Breast epithelium (tissue), 4 donors: ENCODE measurements at regions not wholly inside any gene's neighbourhood (a gene's known extent, or its start where the extent isn't known, plus 50 kb on each side); places are given as distances from the start of the nearest gene placed in this dataset.

Experiments used
- DNase-seq, 2 donors: peaks; one replicate each; pipeline ENCODE4 v3.0.0-alpha.2; 2019; ENCODE audit warnings: low spot score in 2 of 2
- H3K27ac ChIP-seq, 2 donors: fragments of 200-600 bp; sonication (generic) in 1 of 2; one replicate each; pipeline ENCODE4 v1.5.1; 2016 to 2019; ENCODE audit warnings: mild to moderate bottlenecking in 1 of 2
- H3K27me3 ChIP-seq, 2 donors: fragments of 200-600 bp; sonication (generic) in 1 of 2; one replicate each; pipeline versions ENCODE4 v1.5.1 to v1.6.0; 2017 to 2019; ENCODE audit warnings: control low read depth in 1 of 2, mild to moderate bottlenecking in 1 of 2
- H3K36me3 ChIP-seq: fragments of 200-600 bp; one replicate; pipeline ENCODE4 v1.5.1; 2019
- H3K4me1 ChIP-seq, 2 donors: fragments of 200-600 bp; sonication (generic); one replicate each; pipeline ENCODE4 v1.5.1; 2016 to 2019; ENCODE audit warnings: control low read depth in 1 of 2
- H3K4me3 ChIP-seq, 3 donors: fragments of 200-600 bp; sonication (generic); 1 replicate in 2 of 3; 2 replicates in 1 of 3; pipeline ENCODE4 v1.5.1; 2016 to 2019; ENCODE audit warnings: mild to moderate bottlenecking in 3 of 3, moderate library complexity in 2 of 3
- H3K9me3 ChIP-seq, 2 donors: fragments of 200-600 bp; sonication (generic) in 1 of 2; one replicate each; pipeline ENCODE4 v1.5.1; 2016 to 2019; ENCODE audit warnings: control low read depth in 1 of 2
- CTCF ChIP-seq, 3 donors: fragments of 450-650 bp; IDR thresholded peaks; one replicate each; pipeline ENCODE4 v1.5.1; 2016 to 2017; ENCODE audit warnings: antibody characterized with exemption in 3 of 3, mild to moderate bottlenecking in 3 of 3, moderate library complexity in 3 of 3
- POLR2A ChIP-seq: fragments of 450-650 bp; IDR thresholded peaks from one replicate; pipeline ENCODE4 v1.6.1; 2016; ENCODE audit warnings: antibody characterized with exemption, mild to moderate bottlenecking, moderate library complexity
- POLR2AphosphoS5 ChIP-seq, 3 donors: sonication (generic); formaldehyde crosslinking; IDR thresholded peaks; one replicate each; pipeline ENCODE4 v1.6.1; 2017; ENCODE audit warnings: antibody characterized with exemption in 3 of 3
- intact Hi-C: fragments of 100-400 bp; cut with DNase I; formaldehyde crosslinking; loops from one replicate; pipeline ENCODE4 v1.15.1; 2023; ENCODE audit warnings: low total_unique reads

- Histone ChIP-seq H3K9me3 (no peaks in the 10 kb centered on the region), H3K4me3 (no peak overlapping the region), H3K27me3 (no peaks in the 10 kb centered on the region), H3K4me1 (no peaks in the 10 kb centered on the region), H3K36me3 (no peaks in the 10 kb centered on the region), H3K27ac (no peak overlapping the region)
- no peak for TF ChIP-seq CTCF (IDR thresholded peaks at IDR 0.05)
- TF ChIP-seq POLR2AphosphoS5 (IDR thresholded peaks at IDR 0.05), result no peak
- TF ChIP-seq POLR2A, result no peak
- intact Hi-C loops, result no loop called here
- DNase-seq, result no peak
Observed at GRCh38 chr10:85545874-85546273, 820.7 kb downstream of the GRID1 start.

GRCh38 chr10:85547460-85548023 lies 819.1 kb downstream of the GRID1 start:
- TF ChIP-seq CTCF (IDR thresholded peaks at IDR 0.05), result no peak
- no peak for TF ChIP-seq POLR2AphosphoS5 (IDR thresholded peaks at IDR 0.05)
- no peak for TF ChIP-seq POLR2A
- intact Hi-C loops, result no loop called here
- Histone ChIP-seq H3K4me1 (no peaks in the 10 kb centered on the region), H3K27ac (no peak overlapping the region), H3K27me3 (no peaks in the 10 kb centered on the region), H3K9me3 (no peaks in the 10 kb centered on the region), H3K36me3 (no peaks in the 10 kb centered on the region), H3K4me3 (no peak overlapping the region)
- DNase-seq, result no peak

- H3K4me3 ChIP-seq, result no peak overlapping the region
- peak in 1 of 2 donors; percentile 35 for DNase-seq
- H3K36me3 ChIP-seq, result no peaks in the 10 kb centered on the region
- H3K9me3 ChIP-seq, result no peaks in the 10 kb centered on the region
- H3K27me3 ChIP-seq, result no peaks in the 10 kb centered on the region
- no peak overlapping the region for H3K27ac ChIP-seq
- H3K4me1 ChIP-seq, result no peaks in the 10 kb centered on the region
- intact Hi-C loops, result no loop called here
- TF ChIP-seq POLR2AphosphoS5 (IDR thresholded peaks at IDR 0.05), result no peak
- peak in 2 of 3 donors; percentile 41 to 44 for TF ChIP-seq CTCF (IDR thresholded peaks at IDR 0.05)
Observed at GRCh38 chr10:85548034-85548433, 818.6 kb downstream of the GRID1 start.
